ENCODE measurements at regions not wholly inside any gene's neighbourhood (a gene's known extent, or its start where the extent isn't known, plus 50 kb on each side); places are given as distances from the start of the nearest gene placed in this dataset.

- no peak for TF ChIP-seq CTCF (IDR thresholded peaks at IDR 0.05; ENCODE audit: low read depth, low read length)
- TF ChIP-seq EZH2phosphoT487 (IDR thresholded peaks at IDR 0.05; ENCODE audit: low read depth), result no peak
Observed at GRCh38 chr5:117054141-117054540, 479.5 kb upstream of the SEMA6A start.

Data from OCI-LY3 (cell line).